GM23338 (cell line): ENCODE measurements at regions not wholly inside any gene's neighbourhood (a gene's known extent, or its start where the extent isn't known, plus 50 kb on each side); places are given as distances from the start of the nearest gene placed in this dataset.

Source experiments
- ATAC-seq: fragments of 200-7000 bp; cut with Tn5 transposase; 3 replicates; pipeline ENCODE4 v1.9.1; 2020
- DNase-seq: peaks from one replicate; pipeline ENCODE4 v3.0.0-alpha.2; 2015; ENCODE audit warnings: low spot score
- H2AFZ ChIP-seq: fragments of 200-600 bp; sonication (generic); 2 replicates; pipeline ENCODE4 v1.8.0; 2016; ENCODE audit warnings: antibody characterized with exemption, mild to moderate bottlenecking, moderate library complexity
- H3F3A ChIP-seq: fragments of 200-600 bp; sonication (generic); replicated peaks from 2 replicates; pipeline ENCODE4 v1.8.0; 2017; ENCODE audit warnings: antibody characterized with exemption, mixed run types, low read depth
- H3K27ac ChIP-seq: fragments of 200-600 bp; sonication (generic); 2 replicates; pipeline ENCODE4 v1.6.1; 2016; ENCODE audit warnings: low read depth
- H3K27me3 ChIP-seq: fragments of 200-600 bp; sonication (generic); 2 replicates; pipeline ENCODE4 v1.8.0; 2016; ENCODE audit warnings: mild to moderate bottlenecking, mixed run types, moderate library complexity; ENCODE audit not compliant: insufficient read depth
- H3K36me3 ChIP-seq: fragments of 200-600 bp; sonication (generic); 2 replicates; pipeline ENCODE4 v1.8.0; 2016; ENCODE audit warnings: mild to moderate bottlenecking; ENCODE audit not compliant: insufficient read depth
- H3K4me1 ChIP-seq: fragments of 200-600 bp; sonication (generic); 2 replicates; pipeline ENCODE4 v1.8.0; 2016; ENCODE audit warnings: mild to moderate bottlenecking, moderate library complexity; ENCODE audit not compliant: insufficient read depth
- H3K4me2 ChIP-seq: fragments of 200-600 bp; sonication (generic); 2 replicates; pipeline ENCODE4 v1.7.1; 2017; ENCODE audit warnings: mixed run types
- H3K4me3 ChIP-seq: fragments of 200-600 bp; sonication (generic); 2 replicates; pipeline ENCODE4 v1.6.1; 2016; ENCODE audit warnings: mixed run types
- H3K79me2 ChIP-seq: fragments of 200-600 bp; sonication (generic); replicated peaks from 2 replicates; pipeline ENCODE4 v1.8.0; 2017; ENCODE audit warnings: mild to moderate bottlenecking; ENCODE audit not compliant: insufficient read depth
- H3K9me2 ChIP-seq: fragments of 200-600 bp; sonication (generic); 2 replicates; pipeline ENCODE4 v1.8.0; 2017; ENCODE audit not compliant: insufficient read depth
- H4K20me1 ChIP-seq: fragments of 200-600 bp; sonication (generic); replicated peaks from 2 replicates; pipeline ENCODE4 v1.8.0; 2017; ENCODE audit warnings: mild to moderate bottlenecking; ENCODE audit not compliant: insufficient read depth
- H3K27ac Mint-ChIP-seq: 2 replicates; pipeline ENCODE4 v1.8.0; 2020; ENCODE audit warnings: inconsistent platforms, mild to moderate bottlenecking, moderate library complexity, mixed read lengths
- H3K27me3 Mint-ChIP-seq: 3 replicates; pipeline ENCODE4 v1.8.0; 2022; ENCODE audit warnings: low read depth, mild to moderate bottlenecking, moderate library complexity, mixed read lengths, inconsistent platforms; ENCODE audit not compliant: insufficient read depth, poor library complexity
- H3K36me3 Mint-ChIP-seq: 3 replicates; pipeline ENCODE4 v1.8.0; 2021; ENCODE audit warnings: low read depth, mild to moderate bottlenecking, inconsistent platforms, moderate library complexity, mixed read lengths
- H3K4me1 Mint-ChIP-seq: 3 replicates; pipeline ENCODE4 v1.8.0; 2020; ENCODE audit warnings: mild to moderate bottlenecking, inconsistent platforms, mixed read lengths
- H3K4me3 Mint-ChIP-seq: 3 replicates; pipeline ENCODE4 v1.8.0; 2021; ENCODE audit warnings: moderate library complexity, mild to moderate bottlenecking, inconsistent platforms, mixed read lengths
- H3K9me3 Mint-ChIP-seq: 3 replicates; pipeline ENCODE4 v1.8.0; 2020; ENCODE audit warnings: moderate library complexity, mild to moderate bottlenecking, inconsistent platforms, mixed read lengths
- CREB1 ChIP-seq: fragments of 250-450 bp; sonication (Bioruptor Pico); IDR thresholded peaks from 2 replicates; pipeline ENCODE4 v1.5.0; 2020; ENCODE audit warnings: low read depth, mild to moderate bottlenecking, moderate library complexity
- EZH2 ChIP-seq: fragments of 200-600 bp; sonication (generic); IDR thresholded peaks from one replicate; pipeline ENCODE4 v1.8.0; 2017; ENCODE audit warnings: antibody characterized with exemption, mild to moderate bottlenecking, low read depth; ENCODE audit not compliant: unreplicated experiment
- NANOG ChIP-seq: IDR thresholded peaks from 2 replicates; pipeline ENCODE4 v1.6.1; 2016; ENCODE audit warnings: antibody characterized with exemption, borderline replicate concordance
- ZNF331 ChIP-seq: fragments of 250-450 bp; sonication (Bioruptor Pico); IDR thresholded peaks from 2 replicates; pipeline ENCODE4 v1.5.0; 2020; ENCODE audit warnings: low read depth, mild to moderate bottlenecking, moderate library complexity
- ZNF462 ChIP-seq: fragments of 250-450 bp; sonication (Bioruptor Pico); IDR thresholded peaks from 2 replicates; pipeline ENCODE4 v1.5.0; 2020; ENCODE audit warnings: mild to moderate bottlenecking, moderate library complexity

GRCh38 chr5:90306613-90307012, 102.9 kb downstream of the CETN3 start:
- ATAC-seq, result no peak
- no peaks in the 10 kb centered on the region; the same call in 1 of the 2 replicates for H3F3A ChIP-seq
- Mint-ChIP-seq H3K27ac (peak overlapping the region; percentile 87; the same call in 1 of the 2 replicates), H3K36me3 (no peaks in the 10 kb centered on the region), H3K9me3 (no peaks in the 10 kb centered on the region), H3K27me3 (no peaks in the 10 kb centered on the region), H3K4me1 (peaks cover 27% of the 10 kb centered on the region), H3K4me3 (no peak overlapping the region)
- no peak overlapping the region for H2AFZ ChIP-seq
- H4K20me1 ChIP-seq, result no peaks in the 10 kb centered on the region
- no peak overlapping the region for H3K4me2 ChIP-seq
- TF ChIP-seq EZH2 (no peak), CREB1 (CRISPR knock-in tag) (no peak), ZNF462 (CRISPR knock-in tag) (no peak)
- H3K79me2 ChIP-seq, result no peaks in the 10 kb centered on the region
- DNase-seq, result no peak
- no peak overlapping the region for H3K4me3 ChIP-seq
- no peaks in the 10 kb centered on the region for H3K36me3 ChIP-seq
- peaks cover 21% of the 10 kb centered on the region for H3K4me1 ChIP-seq
- H3K9me2 ChIP-seq, result 0 out of 2 replicates have a peak, but pooled peaks cover 6% of the 10 kb centered on the region
- H3K27me3 ChIP-seq, result no peaks in the 10 kb centered on the region
- H3K27ac ChIP-seq, result no peak overlapping the region

- H3K4me3 Mint-ChIP-seq, result peak overlapping the region; percentile 45
- peak; percentile 77 for ATAC-seq
- H3K4me3 ChIP-seq, result peak overlapping the region; percentile 35
- H3K4me1 ChIP-seq, result peaks cover 21% of the 10 kb centered on the region
- H3K27ac Mint-ChIP-seq, result peak overlapping the region; percentile 88
- no peaks in the 10 kb centered on the region for H3K79me2 ChIP-seq
- peak overlapping the region; percentile 55 for H3K27ac ChIP-seq
- peaks cover 27% of the 10 kb centered on the region for H3K4me1 Mint-ChIP-seq
- DNase-seq, result peak; percentile 17
- H3K36me3 Mint-ChIP-seq, result no peaks in the 10 kb centered on the region
- no peaks in the 10 kb centered on the region for H3K9me3 Mint-ChIP-seq
- no peaks in the 10 kb centered on the region; the same call in 1 of the 2 replicates for H3F3A ChIP-seq
- H3K9me2 ChIP-seq, result 0 out of 2 replicates have a peak, but pooled peaks cover 6% of the 10 kb centered on the region
- peak overlapping the region; percentile 67 for H3K4me2 ChIP-seq
- no peaks in the 10 kb centered on the region for H3K27me3 ChIP-seq
- TF ChIP-seq NANOG, result peak; percentile 51; the same call in 1 of the 2 replicates
- TF ChIP-seq ZNF331 (CRISPR knock-in tag), result no peak
- H3K36me3 ChIP-seq, result no peaks in the 10 kb centered on the region
- H3K27me3 Mint-ChIP-seq, result no peaks in the 10 kb centered on the region
- H2AFZ ChIP-seq, result no peak overlapping the region
- H4K20me1 ChIP-seq, result no peaks in the 10 kb centered on the region
Measured at GRCh38 chr5:90305041-90305720, 104.4 kb downstream of the CETN3 start.
